Endothelial cell of umbilical vein (primary cell): ENCODE measurements at regions not wholly inside any gene's neighbourhood (a gene's known extent, or its start where the extent isn't known, plus 50 kb on each side); places are given as distances from the start of the nearest gene placed in this dataset.
A peak's percentile ranks its signal among the peaks of the same experiment; 100 is the strongest.

Experiments used
- BruUV-seq: library from RNA; stranded (reverse); fragments of 400-500 nt; replicated peaks from 2 replicates; lab custom pipeline; 2021; lab: Mats Ljungman, UMichigan
- CTCF ChIA-PET: fragments of 300-600, 350-600 bp; sonication (Branson Sonifier 250); formaldehyde crosslinking; loops from one replicate; lab custom pipeline; 2021; ENCODE audit warnings: antibody characterized with exemption, inconsistent platforms; lab: Charles Lee
- POLR2A ChIA-PET: fragments of 300-600, 350-600 bp; sonication (Branson Sonifier 250); formaldehyde crosslinking; loops from one replicate; lab custom pipeline; 2021; ENCODE audit warnings: antibody characterized with exemption, inconsistent platforms; lab: Charles Lee
- DNase-seq: peaks from one replicate; pipeline ENCODE4 v3.0.0-alpha.2; 2011; ENCODE audit warnings: low read depth, low spot score
- FAIRE-seq: peaks from 2 replicates; lab custom pipeline; 2011; peaks lifted over from hg19 to GRCh38; lab: Jason Lieb, UNC
- H2AFZ ChIP-seq: 2 replicates; pipeline ENCODE4 v1.6.0; 2012; ENCODE audit warnings: low read depth, low read length, control low read depth, inconsistent platforms
- H3K27ac ChIP-seq: 2 replicates; pipeline ENCODE4 v1.5.1; 2011; ENCODE audit warnings: low read depth, mild to moderate bottlenecking, control low read depth, low read length, moderate library complexity; ENCODE audit not compliant: insufficient read depth
- H3K27me3 ChIP-seq, 2 experiments: 2 replicates each; pipeline versions ENCODE4 v1.6.0 to v1.6.1; 2011; ENCODE audit warnings: low read length in 2 of 2, mixed read lengths in 1 of 2; ENCODE audit not compliant: control insufficient read depth in 2 of 2, insufficient read depth in 2 of 2
- H3K36me3 ChIP-seq, 2 experiments: 2 replicates in 1 of 2; 3 replicates in 1 of 2; pipeline ENCODE4 v1.5.1; 2011; ENCODE audit warnings: low read length in 2 of 2, mild to moderate bottlenecking in 1 of 2, moderate library complexity in 1 of 2; ENCODE audit not compliant: control insufficient read depth in 2 of 2, insufficient read depth in 2 of 2; ENCODE audit errors: extremely low read depth in 1 of 2
- H3K4me1 ChIP-seq: 3 replicates; pipeline ENCODE4 v1.5.1; 2011; ENCODE audit warnings: mild to moderate bottlenecking, low read length; ENCODE audit not compliant: control insufficient read depth, insufficient read depth; ENCODE audit errors: extremely low read depth
- H3K4me2 ChIP-seq: 2 replicates; pipeline ENCODE4 v1.6.1; 2011; ENCODE audit warnings: low read length, control low read depth, mixed read lengths; ENCODE audit not compliant: insufficient read depth
- H3K4me3 ChIP-seq, 3 experiments: fragments of 200-600 bp in 1 of 3; sonication (generic), shearing (Covaris generic) in 1 of 3; replicated peaks in 1 of 3; 2 replicates each; pipeline ENCODE4 v1.5.1; 2011 to 2016; ENCODE audit warnings: control low read depth in 3 of 3, low read length in 3 of 3, mild to moderate bottlenecking in 2 of 3, inconsistent platforms in 1 of 3, low read depth in 1 of 3, moderate library complexity in 1 of 3; ENCODE audit not compliant: insufficient read depth in 1 of 3
- H3K79me2 ChIP-seq: 2 replicates; pipeline ENCODE4 v1.6.0; 2012; ENCODE audit warnings: low read length, inconsistent platforms; ENCODE audit not compliant: control insufficient read depth, insufficient read depth
- H3K9ac ChIP-seq: replicated peaks from 2 replicates; pipeline ENCODE3; 2011; ENCODE audit warnings: low read length, control low read depth; ENCODE audit not compliant: insufficient read depth; ENCODE audit errors: extremely low read depth
- H3K9me1 ChIP-seq: replicated peaks from 3 replicates; pipeline ENCODE4 v1.6.0; 2011; ENCODE audit warnings: mild to moderate bottlenecking, low read length; ENCODE audit not compliant: control insufficient read depth, insufficient read depth; ENCODE audit errors: extremely low read depth
- H3K9me3 ChIP-seq: replicated peaks from 2 replicates; pipeline ENCODE4 v1.5.1; 2012; ENCODE audit warnings: low read length, inconsistent platforms; ENCODE audit not compliant: control insufficient read depth, insufficient read depth
- H4K20me1 ChIP-seq: replicated peaks from 2 replicates; pipeline ENCODE3; 2011; ENCODE audit warnings: mild to moderate bottlenecking, low read length; ENCODE audit not compliant: control insufficient read depth, insufficient read depth; ENCODE audit errors: extremely low read depth
- CTCF ChIP-seq, 2 donors: IDR thresholded peaks; 1 replicate in 1 of 2; 2 replicates in 1 of 2; pipeline ENCODE4 v1.5.1; 2011; ENCODE audit warnings: low read length in 2 of 2, mild to moderate bottlenecking in 2 of 2, moderate library complexity in 2 of 2, control low read depth in 1 of 2, inconsistent platforms in 1 of 2, low read depth in 1 of 2; ENCODE audit not compliant: insufficient read depth in 1 of 2; ENCODE audit errors: extremely low read depth in 1 of 2
- EZH2 ChIP-seq: IDR thresholded peaks from 2 replicates; pipeline ENCODE4 v1.6.1; 2012; ENCODE audit warnings: borderline replicate concordance, low read depth, mild to moderate bottlenecking, moderate library complexity, low read length, inconsistent platforms; ENCODE audit not compliant: severe bottlenecking
- FOS ChIP-seq: IDR thresholded peaks from 2 replicates; pipeline ENCODE4 v1.6.1; 2011; ENCODE audit warnings: mild to moderate bottlenecking, low read length, moderate library complexity, borderline replicate concordance; ENCODE audit not compliant: insufficient read depth
- GATA2 ChIP-seq: IDR thresholded peaks from 2 replicates; pipeline ENCODE4 v1.7.0; 2011; ENCODE audit warnings: low read depth, mild to moderate bottlenecking, moderate library complexity, mixed read lengths, low read length; ENCODE audit not compliant: insufficient read length, insufficient read depth
- JUN ChIP-seq: IDR thresholded peaks from 2 replicates; pipeline ENCODE4 v1.6.1; 2011; ENCODE audit warnings: borderline replicate concordance, low read depth; ENCODE audit not compliant: insufficient read length, insufficient read depth
- MAX ChIP-seq: IDR thresholded peaks from 2 replicates; pipeline ENCODE4 v1.6.1; 2011; ENCODE audit not compliant: insufficient read depth, insufficient read length
- MYC ChIP-seq: IDR thresholded peaks from one replicate; pipeline ENCODE4 v1.6.1; 2011; ENCODE audit warnings: mild to moderate bottlenecking, low read depth, low read length
- POLR2A ChIP-seq: IDR thresholded peaks from 2 replicates; pipeline ENCODE4 v1.6.1; 2012; ENCODE audit warnings: low read depth, mild to moderate bottlenecking, control low read depth, low read length
- POLR2AphosphoS5 ChIP-seq: IDR thresholded peaks from 2 replicates; pipeline ENCODE4 v1.6.1; 2012; ENCODE audit warnings: low read depth, mild to moderate bottlenecking, control low read depth, low read length, moderate library complexity; ENCODE audit not compliant: insufficient read depth
- dilution Hi-C: fragments of 300-500 bp; cut with MboI; formaldehyde crosslinking; loops from one replicate; pipeline ENCODE4 v1.15.0; 2019; ENCODE audit warnings: low sequenced_read_pairs; ENCODE audit not compliant: extremely low pct_ligation_motif_present
- intact Hi-C: fragments of 100-400 bp; cut with micrococcal nuclease; formaldehyde crosslinking; loops from one replicate; pipeline ENCODE4 v1.10.0; 2022

- Histone ChIP-seq H3K4me2 (no peak overlapping the region), H3K9me1 (no peaks in the 10 kb centered on the region), H3K27ac (no peak overlapping the region), H4K20me1 (no peaks in the 10 kb centered on the region), H3K4me1 (peaks cover 3% of the 10 kb centered on the region), H3K36me3 (no peaks in the 10 kb centered on the region), H3K9ac (no peak overlapping the region), H2AFZ (no peak overlapping the region), H3K9me3 (no peaks in the 10 kb centered on the region), H3K4me3 (no peak overlapping the region), H3K27me3 (no peaks in the 10 kb centered on the region), H3K79me2 (no peaks in the 10 kb centered on the region)
- no TSS peak for BruUV-seq
- ChIA-PET CTCF (interaction anchor here (1.0 to 1.2 kb wide), 3 partner anchors 9 to 23 kb away, joined by 3 to 5 read pairs (median 3); no protein-coding TSS in a partner anchor), POLR2A (no interaction called here)
- intact Hi-C loops: no loop called here
- TF ChIP-seq GATA2 (no peak), FOS (no peak), POLR2AphosphoS5 (no peak), MYC (no peak), JUN (no peak), CTCF (IDR thresholded peaks at IDR 0.05; ENCODE audit: extremely low read depth in 1 of 2, insufficient read depth in 1 of 2, low read depth in 1 of 2, low read length in 2 of 2) (no peak), POLR2A (no peak), MAX (no peak), EZH2 (no peak)
- dilution Hi-C loops: no loop called here
- FAIRE-seq (peak; percentile 31), DNase-seq (no peak)
Measured at GRCh38 chr18:55906536-55906935, 318.5 kb upstream of the TCF4 start.
